ENCODE measurements at regions not wholly inside any gene's neighbourhood (a gene's known extent, or its start where the extent isn't known, plus 50 kb on each side); places are given as distances from the start of the nearest gene placed in this dataset.

- no peaks in the 10 kb centered on the region for H3K27me3 ChIP-seq (ENCODE audit: low read depth)
- H3K4me1 ChIP-seq = no peaks in the 10 kb centered on the region
- no peaks in the 10 kb centered on the region for H3K9me3 ChIP-seq
- no peak overlapping the region for H3K27ac ChIP-seq
- TF ChIP-seq CTCF (IDR thresholded peaks at IDR 0.05) = no peak
- DNase-seq = no peak
- no peak overlapping the region for H3K4me3 ChIP-seq
- intact Hi-C loops (cut with DNase I) = no loop called here
- ATAC-seq = no peak
- no peaks in the 10 kb centered on the region for H3K36me3 ChIP-seq
These were observed 89.1 kb downstream of the CRYGS start for GRCh38 chr3:186454881-186455703.

GRCh38 chr3:186453531-186453930, 90.6 kb downstream of the CRYGS start:
- no peak for TF ChIP-seq CTCF (IDR thresholded peaks at IDR 0.05)
- Histone ChIP-seq H3K4me3 (no peak overlapping the region), H3K9me3 (no peaks in the 10 kb centered on the region), H3K27ac (no peak overlapping the region), H3K4me1 (no peaks in the 10 kb centered on the region), H3K27me3 (ENCODE audit: low read depth) (no peaks in the 10 kb centered on the region), H3K36me3 (no peaks in the 10 kb centered on the region)
- ATAC-seq = no peak
- no peak for DNase-seq
- intact Hi-C loops (cut with DNase I) = no loop called here

- no peak for DNase-seq
- Histone ChIP-seq H3K9me3 (no peaks in the 10 kb centered on the region), H3K27ac (no peak overlapping the region), H3K27me3 (ENCODE audit: low read depth) (no peaks in the 10 kb centered on the region), H3K4me3 (no peak overlapping the region), H3K36me3 (no peaks in the 10 kb centered on the region), H3K4me1 (no peaks in the 10 kb centered on the region)
- no peak for ATAC-seq
- no peak for TF ChIP-seq CTCF (IDR thresholded peaks at IDR 0.05)
- intact Hi-C loops (cut with DNase I) = no loop called here
These were observed 90.5 kb upstream of the DGKG start for GRCh38 chr3:186452517-186452916.

GRCh38 chr3:186451371-186451770, 89.3 kb upstream of the DGKG start:
- H3K4me1 ChIP-seq = no peaks in the 10 kb centered on the region
- no peak overlapping the region for H3K27ac ChIP-seq
- ATAC-seq = no peak
- H3K4me3 ChIP-seq = no peak overlapping the region
- no peaks in the 10 kb centered on the region for H3K36me3 ChIP-seq
- no peak for DNase-seq
- H3K27me3 ChIP-seq (ENCODE audit: low read depth) = no peaks in the 10 kb centered on the region
- H3K9me3 ChIP-seq = no peaks in the 10 kb centered on the region
- intact Hi-C loops (cut with DNase I) = no loop called here
- no peak for TF ChIP-seq CTCF (IDR thresholded peaks at IDR 0.05)

- Histone ChIP-seq H3K27me3 (ENCODE audit: low read depth) (no peaks in the 10 kb centered on the region), H3K4me3 (no peak overlapping the region), H3K36me3 (no peaks in the 10 kb centered on the region), H3K27ac (no peak overlapping the region), H3K4me1 (no peaks in the 10 kb centered on the region), H3K9me3 (no peaks in the 10 kb centered on the region)
- DNase-seq (no peak), ATAC-seq (no peak)
- TF ChIP-seq CTCF (IDR thresholded peaks at IDR 0.05) = no peak
- intact Hi-C loops (cut with DNase I) = no loop called here
These were observed 82.9 kb upstream of the DGKG start for GRCh38 chr3:186444974-186445373.
